DLD1 (cell line): ENCODE measurements at regions not wholly inside any gene's neighbourhood (a gene's known extent, or its start where the extent isn't known, plus 50 kb on each side); places are given as distances from the start of the nearest gene placed in this dataset.

Source experiments
- in situ Hi-C: cut with HindIII; loops from 2 replicates; pipeline ENCODE4 v1.10.0; 2017; ENCODE audit warnings: low sequenced_read_pairs

DNA sequence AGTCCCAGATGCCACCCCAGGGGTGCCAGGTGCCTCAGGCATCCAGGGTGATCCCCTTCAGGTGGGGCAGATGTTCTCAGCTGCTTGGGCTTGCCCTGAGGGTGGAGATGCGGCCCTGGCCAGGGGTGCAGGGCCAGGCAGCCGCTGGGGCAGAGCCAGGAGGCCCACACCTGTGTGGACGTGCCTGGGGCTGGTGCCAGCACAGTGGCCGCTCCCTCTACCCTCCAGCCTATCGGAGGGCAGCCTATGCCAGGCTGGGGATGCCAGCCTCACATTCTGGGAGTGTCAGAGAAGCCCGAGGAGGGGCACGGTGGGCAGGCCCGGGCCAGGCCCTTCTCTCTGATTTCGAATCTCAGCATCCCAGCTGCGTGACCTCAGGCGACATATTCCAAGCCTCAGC lies 96.5 kb upstream of the WNT4 start:
- in situ Hi-C loops, result no loop called here

DNA sequence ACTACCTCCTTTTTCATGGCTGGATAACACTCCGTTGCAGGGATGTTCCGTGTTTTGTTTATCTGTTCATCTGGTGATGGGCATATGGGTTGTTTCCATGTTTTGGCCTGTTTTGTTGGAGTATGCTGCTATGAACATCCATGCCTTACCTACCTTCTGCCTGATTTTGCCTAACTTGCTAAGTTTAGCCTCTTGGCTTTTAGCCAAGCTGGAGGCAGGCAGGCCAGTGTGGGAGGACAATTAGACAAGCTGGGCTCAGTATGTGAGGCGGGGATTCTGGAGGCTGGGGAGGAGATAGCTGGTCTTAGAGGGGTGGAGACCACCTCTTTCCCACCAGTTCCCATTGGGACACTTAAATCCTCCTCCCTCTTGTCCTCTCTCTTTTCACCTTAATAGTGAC lies 98.4 kb upstream of the WNT4 start:
- in situ Hi-C loops, result no loop called here

DNA sequence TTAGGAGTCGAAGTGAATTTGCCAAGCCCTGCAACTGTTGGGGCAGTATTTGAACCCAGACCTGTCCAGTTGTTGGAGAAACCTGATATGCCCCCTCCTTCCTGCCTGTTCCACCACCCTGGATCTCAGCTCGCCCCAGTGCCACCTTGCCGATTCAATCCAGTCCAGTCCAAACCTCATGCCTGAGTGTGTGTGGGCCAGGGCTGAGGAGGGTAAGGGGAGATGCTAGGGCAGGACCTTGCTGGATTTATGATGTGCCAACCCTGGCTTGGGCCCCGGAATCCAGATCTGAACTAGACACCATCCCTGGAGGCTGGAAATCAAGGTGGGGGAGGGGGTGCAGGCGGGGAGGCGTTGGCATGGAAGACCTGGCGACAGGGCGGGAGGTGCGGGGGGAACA lies 98.9 kb upstream of the WNT4 start:
- in situ Hi-C loops, result no loop called here

DNA sequence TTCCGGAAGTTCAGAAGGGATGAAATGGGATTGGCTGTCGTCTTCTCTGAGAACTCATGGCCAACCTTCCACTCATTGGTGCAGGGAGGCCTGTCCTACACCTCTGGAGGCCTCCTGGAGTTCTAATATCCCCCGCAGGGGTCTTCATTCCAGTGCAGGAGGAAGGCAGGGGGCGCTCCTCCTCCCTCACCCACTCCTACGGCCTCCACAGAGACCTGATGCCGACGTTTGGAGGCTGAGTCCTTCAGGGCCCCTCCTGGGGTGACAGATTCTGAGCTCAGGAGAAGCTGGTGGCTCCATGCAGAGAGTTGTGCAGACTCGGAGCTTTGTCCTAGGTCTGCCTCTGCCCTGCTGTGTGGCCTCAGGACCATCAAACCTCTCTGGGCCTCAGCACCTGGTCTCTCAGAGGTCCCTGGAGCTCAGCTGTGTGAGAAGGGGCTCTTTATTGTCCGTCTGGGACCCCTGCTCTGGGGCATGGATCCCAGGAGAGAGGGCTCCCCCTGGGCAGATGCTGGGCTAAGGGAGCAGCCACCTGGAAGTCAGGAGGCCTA lies 102.3 kb upstream of the WNT4 start:
- in situ Hi-C loops, result no loop called here

DNA sequence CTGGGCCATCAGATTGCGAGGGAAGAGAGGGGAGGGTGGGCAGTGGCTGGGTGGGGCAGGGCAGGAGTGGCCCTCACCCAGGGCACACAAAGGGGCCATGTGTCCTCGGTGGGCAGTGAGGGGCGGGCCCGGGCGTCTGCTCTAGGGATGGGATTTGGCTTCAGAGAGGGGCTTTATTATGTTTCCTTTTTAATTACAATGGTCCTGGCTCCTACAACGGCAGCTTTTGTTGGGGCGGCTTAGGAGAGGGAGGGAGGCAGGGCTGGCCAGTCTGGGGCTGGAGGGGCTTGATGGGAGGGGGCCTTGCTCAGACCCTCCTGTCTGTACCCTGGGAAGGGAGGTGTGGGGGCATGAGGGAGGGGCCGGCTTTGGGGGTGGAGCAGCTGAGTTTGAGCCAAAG lies 102.8 kb upstream of the WNT4 start:
- in situ Hi-C loops, result no loop called here

DNA sequence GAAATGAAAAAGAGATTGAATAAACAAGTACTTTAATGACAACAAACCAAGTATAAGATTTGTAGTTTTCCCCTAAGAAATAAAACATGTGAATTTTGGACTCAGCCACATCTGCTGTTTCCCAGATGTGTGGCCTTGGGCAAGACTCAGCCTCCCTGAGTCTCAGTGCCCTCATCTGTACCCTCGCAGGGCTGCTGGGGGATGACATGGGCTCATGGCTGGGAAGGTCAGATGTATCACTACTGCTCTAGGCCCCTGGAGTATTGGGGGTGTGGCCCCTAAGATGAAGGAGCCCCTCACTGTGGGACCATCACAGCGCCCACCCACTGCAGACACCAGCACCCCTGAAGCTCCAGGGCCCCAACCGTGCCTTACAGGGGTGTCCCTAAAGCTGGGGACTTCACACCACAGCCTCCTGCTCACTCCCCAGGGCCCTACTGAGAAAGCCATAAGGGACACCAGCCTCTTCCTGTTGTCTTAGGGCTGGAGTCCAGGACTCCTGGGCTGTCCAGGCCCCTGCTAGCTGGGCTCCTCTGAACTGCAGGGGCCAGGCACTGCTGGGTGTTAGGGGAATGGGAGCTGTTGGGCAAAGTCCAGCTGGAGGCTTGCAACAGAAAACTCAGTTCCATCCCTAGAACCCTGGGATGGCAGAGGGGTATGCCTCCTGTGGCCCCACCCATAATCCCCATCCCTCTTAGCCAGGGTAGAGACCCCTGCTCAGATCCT lies 104.0 kb upstream of the WNT4 start:
- in situ Hi-C loops, result no loop called here

DNA sequence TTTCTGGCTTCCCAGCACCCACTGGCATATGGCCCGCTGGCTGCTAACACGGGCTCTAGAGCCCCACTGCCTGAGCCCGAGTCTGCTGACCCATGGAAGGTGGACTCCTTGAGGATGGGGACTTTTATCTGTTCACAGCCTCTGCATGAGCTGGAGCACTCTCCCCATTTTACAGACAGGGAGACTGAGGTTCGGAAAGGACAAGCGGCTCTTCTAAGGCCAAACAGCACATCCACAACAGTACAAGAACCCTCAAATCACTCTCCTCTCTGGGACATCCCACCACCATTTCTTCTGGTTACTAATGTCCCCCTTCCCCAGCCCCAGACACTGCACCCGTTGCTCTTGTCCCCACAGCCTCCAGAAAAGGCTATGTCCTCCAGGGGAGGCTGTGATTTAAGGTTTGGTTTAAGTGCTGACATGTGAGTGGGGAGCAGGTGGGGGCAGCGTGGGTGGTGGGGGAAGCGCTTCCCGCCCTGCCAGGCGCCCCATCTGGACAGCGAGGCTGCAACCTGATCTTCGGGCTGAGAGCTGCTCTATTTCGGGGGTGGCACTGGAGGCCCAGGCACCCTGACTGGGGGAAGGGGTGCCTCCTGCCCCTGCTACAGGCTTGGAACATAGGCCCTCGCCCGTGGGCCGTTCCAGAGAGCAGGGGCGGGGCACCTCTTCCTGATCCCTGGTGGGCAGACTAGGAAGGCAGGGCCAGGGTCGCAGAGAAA lies 104.8 kb upstream of the WNT4 start:
- in situ Hi-C loops, result no loop called here

DNA sequence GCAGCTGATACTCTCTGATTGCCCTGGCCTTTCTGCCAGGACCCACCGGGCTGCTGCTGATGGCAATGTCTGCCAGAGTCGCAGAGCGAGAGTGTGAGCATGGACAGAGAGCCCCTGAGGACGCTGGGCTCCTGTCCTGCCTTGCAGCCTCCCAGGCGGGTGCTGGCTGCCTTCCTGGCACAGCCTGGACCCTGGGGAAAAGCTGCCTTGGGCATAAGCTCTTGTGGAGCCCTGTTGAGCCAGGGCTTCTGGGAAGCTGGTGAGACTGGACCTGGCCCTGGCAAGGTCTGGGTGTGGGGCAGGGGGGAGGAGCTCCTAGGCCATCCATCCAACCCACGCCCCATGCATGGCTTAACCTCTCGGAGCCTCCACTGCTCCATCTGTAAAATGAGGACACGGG lies 105.8 kb upstream of the WNT4 start:
- in situ Hi-C loops, result no loop called here

DNA sequence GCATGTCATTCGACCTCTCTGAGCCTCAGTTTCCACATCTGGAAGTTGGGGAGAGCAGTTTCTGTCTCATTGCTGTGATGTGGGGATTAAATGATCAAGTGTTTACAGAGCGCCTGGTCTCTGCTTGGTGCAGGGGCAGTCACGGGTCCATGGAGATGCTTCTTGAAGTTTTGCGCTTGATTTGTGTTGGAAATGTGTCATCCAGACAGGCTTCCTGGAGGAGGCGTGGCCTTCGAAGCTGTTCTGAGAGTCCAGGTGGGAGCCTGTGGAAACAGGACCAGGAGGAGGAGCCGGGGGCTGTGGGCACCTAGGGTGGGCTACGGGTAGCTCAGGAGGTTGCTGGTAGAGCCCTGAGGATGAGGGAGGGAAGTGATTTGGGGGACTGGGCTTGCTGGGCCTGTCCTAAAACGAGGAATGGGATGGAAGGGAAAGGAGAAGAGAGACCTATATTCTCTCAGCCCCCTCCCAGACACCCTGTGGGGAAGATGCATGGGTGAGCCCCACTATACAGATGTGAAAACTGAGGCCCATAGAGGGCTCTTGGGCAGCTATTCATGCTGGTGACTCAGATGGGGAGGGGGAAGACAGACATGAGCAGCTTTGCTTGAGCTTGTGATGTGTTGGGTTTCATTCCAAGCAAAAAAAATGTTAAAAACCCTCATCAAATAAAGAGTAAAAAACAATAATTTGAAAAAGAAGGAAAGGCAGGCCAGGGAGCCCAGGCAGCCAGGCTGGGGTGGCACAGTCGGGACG lies 107.2 kb upstream of the WNT4 start:
- in situ Hi-C loops, result no loop called here

DNA sequence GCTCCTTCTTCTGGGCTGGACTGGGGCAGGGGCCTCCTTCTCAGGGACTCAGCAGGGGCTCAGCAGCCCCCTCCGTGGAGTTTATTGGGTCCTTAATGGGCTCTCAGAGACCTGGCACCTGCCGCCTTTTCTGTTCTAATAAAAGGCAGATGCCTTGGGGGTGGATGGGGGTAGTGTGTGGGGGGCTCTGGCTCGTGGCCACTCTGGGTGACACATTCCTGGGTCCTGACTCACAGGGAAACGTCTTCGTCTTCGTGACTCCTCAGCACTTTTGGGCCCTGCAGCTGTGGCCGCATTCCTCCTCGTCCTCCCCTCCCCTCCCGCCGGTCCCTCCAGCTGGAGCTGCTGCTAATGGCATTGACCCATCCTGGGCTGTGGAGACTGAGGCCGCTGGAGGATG lies 107.8 kb upstream of the WNT4 start:
- in situ Hi-C loops, result no loop called here

DNA sequence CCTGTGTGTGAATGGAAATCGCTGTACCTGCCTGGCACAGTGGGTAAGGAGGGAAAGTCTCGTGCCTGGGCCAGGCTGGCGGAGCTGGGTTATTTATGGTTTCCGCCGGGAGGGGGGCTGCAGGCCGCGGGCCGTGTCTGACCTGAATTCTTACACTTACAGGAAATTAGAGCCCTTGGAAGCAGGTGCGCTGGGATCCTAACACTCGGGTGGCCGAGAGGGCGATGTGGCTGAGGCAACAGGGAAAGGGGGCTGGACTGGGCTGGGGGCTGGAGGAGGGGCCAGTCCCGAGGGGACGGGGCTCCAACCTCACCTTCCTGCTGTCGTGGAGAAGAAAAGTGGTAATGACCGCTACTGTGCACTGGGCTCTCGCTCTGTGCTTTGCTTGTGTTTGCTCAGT lies 109.4 kb upstream of the WNT4 start:
- in situ Hi-C loops, result no loop called here

DNA sequence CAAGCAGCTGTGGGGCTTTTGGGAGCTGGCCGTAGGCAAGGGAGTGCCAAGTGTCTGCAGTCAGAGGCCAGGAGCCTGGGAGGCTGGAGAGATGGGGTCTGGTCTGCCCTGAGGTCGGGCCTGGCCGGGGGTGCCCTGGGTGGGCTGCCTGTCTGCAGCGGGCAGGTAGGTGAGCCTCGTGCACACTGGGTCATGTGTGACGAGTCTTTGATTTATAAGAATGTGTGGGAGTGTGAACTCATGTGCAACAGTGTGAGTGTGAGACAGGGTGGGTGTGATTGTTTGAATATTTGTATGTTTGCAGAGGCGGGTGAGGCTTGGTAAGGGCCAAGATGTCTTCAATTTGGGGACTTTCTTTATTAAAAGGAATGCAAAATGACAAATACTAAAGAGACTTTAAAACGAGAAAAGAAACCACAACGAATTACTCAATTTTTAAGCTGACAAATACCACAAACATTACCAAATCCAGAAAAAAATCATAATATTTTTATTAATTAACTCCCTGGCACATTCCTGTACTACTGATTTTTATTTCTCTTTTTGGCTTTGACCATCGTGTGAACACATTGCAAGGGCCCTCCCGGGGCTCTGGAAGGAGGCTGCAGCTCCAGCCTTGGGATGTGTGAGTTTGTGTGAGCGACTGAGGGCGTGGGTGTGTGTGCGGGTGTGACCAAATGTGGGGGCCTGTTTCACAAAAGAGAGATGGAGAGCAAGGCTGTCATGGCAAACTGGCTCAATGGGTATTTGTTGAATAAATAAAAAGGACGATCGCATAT lies 110.3 kb upstream of the WNT4 start:
- in situ Hi-C loops, result no loop called here

DNA sequence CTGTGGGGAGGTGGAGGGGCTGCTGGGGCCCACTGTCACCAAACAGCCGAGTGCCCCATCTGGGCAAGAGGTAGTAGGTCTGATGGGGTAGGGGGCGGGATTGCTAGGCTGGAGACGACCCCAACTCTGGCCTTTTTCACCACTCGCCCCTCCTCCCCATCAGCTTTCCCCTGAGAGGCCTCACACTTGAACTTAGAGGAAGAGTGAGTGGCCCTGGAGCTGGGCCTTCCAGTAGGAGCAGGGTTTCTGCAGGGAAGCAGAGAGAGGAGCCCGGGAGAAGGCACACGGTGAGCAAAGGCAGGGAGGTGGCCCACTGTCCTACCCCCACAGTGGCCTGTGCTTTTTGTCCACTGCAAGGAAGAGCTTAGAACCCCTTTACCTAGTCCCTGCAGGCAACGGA lies 111.9 kb upstream of the WNT4 start:
- in situ Hi-C loops, result no loop called here

DNA sequence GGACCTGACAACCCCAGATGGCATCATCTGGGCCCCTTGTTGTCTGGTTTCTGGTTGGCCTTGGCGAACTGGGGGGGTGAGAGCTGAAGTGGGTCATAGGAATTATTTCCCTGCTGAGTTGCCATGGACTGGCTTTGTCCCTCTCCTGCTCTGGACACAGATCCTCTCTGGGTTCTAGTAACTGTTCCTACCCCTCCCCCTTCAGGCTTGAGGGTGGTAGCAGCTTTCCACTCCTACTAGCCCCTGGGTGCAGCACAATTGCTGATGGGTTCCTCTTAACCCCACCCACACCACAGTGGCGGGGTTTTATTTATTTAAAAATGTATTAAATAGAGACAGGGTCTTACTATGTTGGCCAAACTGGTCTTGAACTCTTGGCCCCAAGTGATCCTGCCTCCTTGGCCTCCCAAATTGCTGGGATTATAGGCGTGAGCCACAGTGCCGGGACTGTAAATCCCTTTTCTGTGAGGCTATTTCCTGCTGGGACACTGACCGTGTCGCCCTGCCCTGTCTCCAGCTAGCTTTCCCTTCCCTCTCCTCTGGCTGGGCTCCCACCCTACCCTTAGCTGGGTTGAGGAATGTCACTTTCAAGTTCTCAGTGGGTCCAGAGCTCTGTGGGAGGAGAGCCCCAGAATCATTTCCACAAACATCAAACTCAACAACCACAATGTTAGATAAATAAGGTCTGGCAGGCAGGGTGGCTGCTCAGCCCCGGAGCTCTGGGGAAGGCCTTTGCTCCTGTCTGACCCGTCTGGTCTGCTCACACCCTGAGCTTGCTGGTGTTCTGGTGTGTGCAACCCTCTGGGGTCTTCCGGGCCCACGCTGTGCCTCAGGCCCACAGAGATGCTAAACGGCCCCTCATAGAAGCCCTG lies 112.7 kb upstream of the WNT4 start:
- in situ Hi-C loops, result no loop called here

DNA sequence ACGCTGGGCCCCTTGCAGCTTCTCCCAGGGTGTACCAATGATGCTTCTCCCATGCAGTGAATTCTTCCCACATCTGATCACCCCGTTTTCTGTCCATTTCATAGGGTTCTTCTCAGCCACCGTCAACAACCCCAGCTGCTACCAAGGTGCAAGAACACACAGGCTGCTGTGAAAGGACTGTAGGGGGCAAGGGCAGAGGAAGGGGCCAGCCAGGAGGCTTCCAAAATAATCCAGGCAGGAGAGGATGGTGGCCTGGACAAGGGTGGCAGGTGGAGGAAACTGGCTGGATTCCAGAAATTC lies 113.3 kb upstream of the WNT4 start:
- in situ Hi-C loops, result no loop called here

DNA sequence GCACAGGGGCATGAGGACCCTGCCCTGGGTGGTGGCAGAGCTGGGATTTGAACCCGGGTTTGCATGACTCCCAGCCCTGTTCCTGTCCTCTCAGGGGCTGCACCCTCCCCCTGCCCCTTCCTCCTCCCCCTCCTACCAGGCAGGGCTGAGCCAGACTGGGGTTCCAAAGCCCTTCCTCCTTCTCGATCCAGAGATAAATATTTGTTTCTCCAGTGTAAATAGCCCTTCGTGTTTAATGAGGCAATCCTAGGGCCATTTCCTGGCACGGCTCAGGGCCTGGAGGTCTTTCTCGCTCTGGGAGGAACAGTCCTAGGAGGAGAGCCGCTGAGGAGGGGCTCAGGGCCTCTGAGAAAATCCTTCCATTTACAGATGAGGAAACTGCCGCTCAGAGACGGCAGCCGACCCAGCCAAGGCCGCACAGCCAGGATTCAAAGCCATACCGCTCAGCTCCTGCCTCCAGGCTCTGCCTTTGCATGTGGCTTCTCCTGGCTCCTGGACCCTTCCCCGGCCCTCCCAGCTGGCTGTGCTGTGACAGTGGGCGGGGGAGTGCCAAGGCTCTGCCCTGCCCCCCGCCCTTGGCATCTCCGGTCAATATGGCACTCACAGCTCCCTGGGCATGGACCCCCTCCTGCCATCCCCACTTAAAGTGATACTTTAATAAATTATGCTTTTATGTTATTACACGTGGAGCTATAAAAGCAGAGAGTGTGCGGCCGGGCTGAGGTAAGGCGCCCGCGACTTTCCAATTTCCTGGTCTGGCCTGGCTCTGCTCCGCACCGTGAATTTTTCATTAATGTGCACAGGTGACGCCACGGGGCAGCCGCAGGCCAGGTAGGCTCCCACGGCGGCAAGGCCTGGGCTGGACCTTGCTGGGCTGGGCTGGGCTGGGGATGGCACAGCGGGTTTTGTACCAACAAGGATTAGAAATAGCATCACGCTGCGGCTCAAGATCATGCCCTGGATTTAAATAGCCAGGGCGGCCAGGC lies 114.7 kb upstream of the WNT4 start:
- in situ Hi-C loops, result no loop called here

DNA sequence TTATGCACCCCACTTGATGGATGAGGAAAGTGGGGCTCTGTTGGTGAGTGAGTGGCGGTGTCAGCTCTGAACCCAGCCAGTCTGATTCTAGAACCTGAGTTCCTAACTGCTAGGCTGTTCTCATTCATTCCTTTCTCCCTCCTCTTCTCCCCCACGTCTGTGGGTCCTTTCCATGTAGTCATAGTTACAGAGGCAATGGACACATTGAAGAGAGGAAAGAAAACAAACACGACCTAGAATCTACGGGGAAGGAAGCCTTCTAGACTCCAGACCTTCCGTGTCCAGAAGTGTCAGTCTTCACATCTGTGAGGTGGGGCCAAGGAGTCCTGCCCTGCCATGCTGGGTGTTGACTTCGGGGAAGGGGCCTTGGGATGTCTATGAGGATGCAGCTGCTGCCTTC lies 115.8 kb upstream of the WNT4 start:
- in situ Hi-C loops, result no loop called here

DNA sequence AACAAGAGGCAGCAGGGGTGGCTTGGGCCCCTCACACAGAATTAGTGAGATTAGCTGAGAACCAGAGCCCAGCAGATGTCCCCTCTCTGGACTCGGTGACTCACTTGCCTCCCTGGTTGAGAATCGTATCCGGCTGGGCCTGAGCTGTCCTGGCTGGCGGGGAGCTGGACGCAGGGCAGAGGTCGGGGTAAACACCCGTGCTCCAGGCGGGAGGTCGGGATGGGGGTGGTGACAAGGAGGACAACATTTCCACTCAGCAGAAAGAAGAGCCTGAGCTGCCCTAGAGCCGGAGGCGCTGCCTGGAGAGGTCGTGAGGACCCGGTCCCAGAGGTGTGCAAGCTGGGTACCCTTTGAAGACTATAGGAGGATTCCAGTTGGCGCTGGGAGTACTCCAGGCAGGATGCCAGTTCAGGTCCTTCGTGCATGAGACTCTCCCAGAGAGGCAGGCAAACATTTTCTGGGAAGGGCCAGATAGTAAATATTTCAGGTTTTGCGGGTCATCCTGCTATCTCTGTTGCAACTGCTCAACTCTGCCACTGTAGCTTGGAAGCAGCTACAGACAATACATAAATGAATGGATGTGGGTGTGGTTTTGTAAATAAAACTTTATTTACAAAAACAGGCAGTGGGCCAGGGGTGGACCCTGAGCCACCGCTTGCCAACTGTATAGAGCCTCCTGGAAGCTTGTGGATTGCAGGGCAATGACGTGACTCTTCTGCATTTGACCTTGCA lies 116.8 kb upstream of the WNT4 start:
- in situ Hi-C loops, result no loop called here
